Suprapubic skin (tissue), 4 donors: ENCODE measurements at regions not wholly inside any gene's neighbourhood (a gene's known extent, or its start where the extent isn't known, plus 50 kb on each side); places are given as distances from the start of the nearest gene placed in this dataset.

ENCODE experiments used
- EP300 ChIP-seq: sonication (generic); formaldehyde crosslinking; IDR thresholded peaks from one replicate; pipeline ENCODE4 v1.6.1; 2017; ENCODE audit warnings: antibody characterized with exemption
- POLR2A ChIP-seq, 2 donors: fragments of 450-650 bp; IDR thresholded peaks; one replicate each; pipeline ENCODE4 v1.6.1; 2017; ENCODE audit warnings: antibody characterized with exemption in 2 of 2, mild to moderate bottlenecking in 2 of 2, moderate library complexity in 2 of 2
- POLR2AphosphoS5 ChIP-seq, 3 donors: sonication (generic); formaldehyde crosslinking; IDR thresholded peaks; one replicate each; pipeline ENCODE4 v1.6.1; 2017; ENCODE audit warnings: antibody characterized with exemption in 3 of 3
- TF ChIP-seq, protein P1 (sequence below), 2 donors: fragments of 200-600 bp in 1 of 2; fragments of 450-650 bp in 1 of 2; sonication (generic) in 1 of 2; IDR thresholded peaks; one replicate each; pipeline ENCODE4 v1.5.1; 2016 to 2019; ENCODE audit warnings: antibody characterized with exemption in 2 of 2, mild to moderate bottlenecking in 1 of 2, moderate library complexity in 1 of 2

DNA sequence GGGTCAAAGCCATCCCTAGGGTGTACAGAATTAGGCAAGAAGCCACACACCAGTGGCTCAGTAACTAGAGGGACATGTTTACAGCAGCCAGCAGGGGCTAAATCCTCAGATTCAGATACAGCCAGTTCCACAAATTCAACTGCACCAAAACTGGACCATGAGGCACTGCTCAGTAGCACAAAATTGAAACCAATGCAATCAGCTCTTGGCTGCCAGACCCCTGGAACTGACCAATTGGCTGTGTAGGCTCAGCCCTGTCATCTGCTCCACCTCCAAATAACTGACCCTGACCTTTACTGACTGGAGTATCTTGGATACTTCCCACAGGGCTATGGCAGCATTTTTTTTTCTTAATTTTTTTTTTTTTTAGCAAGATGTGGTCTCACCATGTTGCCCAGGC lies 226.5 kb downstream of the FOXO1 start:
- TF ChIP-seq, protein P1, sequence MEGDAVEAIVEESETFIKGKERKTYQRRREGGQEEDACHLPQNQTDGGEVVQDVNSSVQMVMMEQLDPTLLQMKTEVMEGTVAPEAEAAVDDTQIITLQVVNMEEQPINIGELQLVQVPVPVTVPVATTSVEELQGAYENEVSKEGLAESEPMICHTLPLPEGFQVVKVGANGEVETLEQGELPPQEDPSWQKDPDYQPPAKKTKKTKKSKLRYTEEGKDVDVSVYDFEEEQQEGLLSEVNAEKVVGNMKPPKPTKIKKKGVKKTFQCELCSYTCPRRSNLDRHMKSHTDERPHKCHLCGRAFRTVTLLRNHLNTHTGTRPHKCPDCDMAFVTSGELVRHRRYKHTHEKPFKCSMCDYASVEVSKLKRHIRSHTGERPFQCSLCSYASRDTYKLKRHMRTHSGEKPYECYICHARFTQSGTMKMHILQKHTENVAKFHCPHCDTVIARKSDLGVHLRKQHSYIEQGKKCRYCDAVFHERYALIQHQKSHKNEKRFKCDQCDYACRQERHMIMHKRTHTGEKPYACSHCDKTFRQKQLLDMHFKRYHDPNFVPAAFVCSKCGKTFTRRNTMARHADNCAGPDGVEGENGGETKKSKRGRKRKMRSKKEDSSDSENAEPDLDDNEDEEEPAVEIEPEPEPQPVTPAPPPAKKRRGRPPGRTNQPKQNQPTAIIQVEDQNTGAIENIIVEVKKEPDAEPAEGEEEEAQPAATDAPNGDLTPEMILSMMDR (IDR thresholded peaks at IDR 0.05): no peak
- no peak for TF ChIP-seq POLR2A (IDR thresholded peaks at IDR 0.05)
- TF ChIP-seq POLR2AphosphoS5 (IDR thresholded peaks at IDR 0.05): no peak
- no peak for TF ChIP-seq EP300
